ENCODE measurements at regions not wholly inside any gene's neighbourhood (a gene's known extent, or its start where the extent isn't known, plus 50 kb on each side); places are given as distances from the start of the nearest gene placed in this dataset.
"Not testable (repeated sequence)": the region's sequence is repeated elsewhere in the genome, so short reads cannot be mapped to it uniquely, and the experiment has no call there.

DNA sequence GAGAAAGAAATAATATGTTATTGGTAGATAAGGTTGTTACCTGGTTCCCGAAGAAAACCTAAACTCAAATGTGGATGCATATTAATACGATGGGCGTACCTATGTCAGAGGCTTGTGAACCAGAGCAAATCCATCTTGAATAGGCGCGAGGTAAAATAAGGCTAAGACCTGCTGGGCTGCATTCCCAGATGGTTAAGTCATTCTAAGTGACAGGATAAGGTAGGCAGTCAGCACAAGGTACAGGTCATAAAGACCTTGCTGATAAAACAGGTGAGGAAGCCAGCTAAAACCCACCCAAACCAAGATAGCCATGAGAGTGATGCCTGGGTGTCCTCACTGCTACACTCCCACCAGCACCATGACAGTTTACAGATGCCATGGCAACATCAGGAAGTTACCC lies 1400.1 kb downstream of the CDH8 start:
- DNase-seq (ENCODE audit: low read depth), result no peak
- TF ChIP-seq, protein P1, sequence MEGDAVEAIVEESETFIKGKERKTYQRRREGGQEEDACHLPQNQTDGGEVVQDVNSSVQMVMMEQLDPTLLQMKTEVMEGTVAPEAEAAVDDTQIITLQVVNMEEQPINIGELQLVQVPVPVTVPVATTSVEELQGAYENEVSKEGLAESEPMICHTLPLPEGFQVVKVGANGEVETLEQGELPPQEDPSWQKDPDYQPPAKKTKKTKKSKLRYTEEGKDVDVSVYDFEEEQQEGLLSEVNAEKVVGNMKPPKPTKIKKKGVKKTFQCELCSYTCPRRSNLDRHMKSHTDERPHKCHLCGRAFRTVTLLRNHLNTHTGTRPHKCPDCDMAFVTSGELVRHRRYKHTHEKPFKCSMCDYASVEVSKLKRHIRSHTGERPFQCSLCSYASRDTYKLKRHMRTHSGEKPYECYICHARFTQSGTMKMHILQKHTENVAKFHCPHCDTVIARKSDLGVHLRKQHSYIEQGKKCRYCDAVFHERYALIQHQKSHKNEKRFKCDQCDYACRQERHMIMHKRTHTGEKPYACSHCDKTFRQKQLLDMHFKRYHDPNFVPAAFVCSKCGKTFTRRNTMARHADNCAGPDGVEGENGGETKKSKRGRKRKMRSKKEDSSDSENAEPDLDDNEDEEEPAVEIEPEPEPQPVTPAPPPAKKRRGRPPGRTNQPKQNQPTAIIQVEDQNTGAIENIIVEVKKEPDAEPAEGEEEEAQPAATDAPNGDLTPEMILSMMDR (IDR thresholded peaks at IDR 0.05; ENCODE audit: insufficient read depth, low read depth, low read length), result no peak
- no peak overlapping the region for H3K4me3 ChIP-seq (ENCODE audit: low read depth, low read length)
- ChIA-PET POLR2A (no interaction called here), CTCF (no interaction called here)
- H3K36me3 ChIP-seq (ENCODE audit: control insufficient read depth, insufficient read depth, low read length), result no peaks in the 10 kb centered on the region
- no peaks in the 10 kb centered on the region for H3K27me3 ChIP-seq (ENCODE audit: control insufficient read depth, insufficient read depth, low read length)

DNA sequence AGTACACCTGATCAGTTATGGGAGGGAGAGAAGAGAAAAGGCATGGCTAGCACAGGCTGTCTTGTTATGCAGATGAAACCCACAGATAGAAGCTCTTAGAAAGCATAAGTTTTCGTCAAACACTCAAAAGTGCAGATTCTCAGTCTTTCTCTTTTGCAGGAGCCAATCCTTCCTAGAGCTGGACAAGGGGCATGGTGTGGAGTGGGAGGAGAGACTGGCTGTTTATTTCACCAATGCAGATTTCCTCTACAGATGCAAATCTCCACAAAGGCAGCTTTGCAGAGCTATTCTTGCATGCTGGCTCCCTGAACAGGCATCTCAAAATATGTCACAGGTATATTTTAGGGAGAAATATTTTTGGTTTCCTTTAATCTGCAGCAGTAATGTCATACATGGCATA lies 1400.7 kb downstream of the CDH8 start:
- POLR2A ChIA-PET, result no interaction called here
- CTCF ChIA-PET, result no interaction called here
- TF ChIP-seq, protein P1 (IDR thresholded peaks at IDR 0.05; ENCODE audit: insufficient read depth, low read depth, low read length), result no peak
- Histone ChIP-seq H3K36me3 (ENCODE audit: control insufficient read depth, insufficient read depth, low read length) (no peaks in the 10 kb centered on the region), H3K27me3 (ENCODE audit: control insufficient read depth, insufficient read depth, low read length) (no peaks in the 10 kb centered on the region), H3K4me3 (ENCODE audit: low read depth, low read length) (no peak overlapping the region)
- DNase-seq (ENCODE audit: low read depth), result no peak

DNA sequence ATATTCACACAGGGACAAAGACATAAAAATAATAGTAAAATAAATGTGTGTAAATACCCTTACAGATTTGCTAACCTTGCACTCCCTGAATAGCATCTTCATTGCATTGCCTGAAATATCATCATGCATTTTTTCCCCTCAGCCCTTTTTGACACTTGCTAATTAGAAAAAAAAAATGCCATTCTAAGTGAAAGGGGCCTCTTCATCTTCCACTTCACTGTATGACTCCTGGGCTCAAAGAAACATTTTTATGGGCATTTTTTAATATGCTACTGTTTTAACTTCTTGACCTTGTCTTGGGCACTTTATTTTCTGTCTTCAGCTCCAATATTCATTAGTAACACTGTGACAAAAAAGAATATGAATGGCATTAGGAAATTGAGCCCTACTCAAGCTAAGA lies 1424.4 kb downstream of the CDH8 start:
- ChIA-PET POLR2A (no interaction called here), CTCF (no interaction called here)
- no peak overlapping the region for H3K4me3 ChIP-seq (ENCODE audit: low read depth, low read length)
- H3K27me3 ChIP-seq (ENCODE audit: control insufficient read depth, insufficient read depth, low read length), result no peaks in the 10 kb centered on the region
- no peak for DNase-seq (ENCODE audit: low read depth)
- TF ChIP-seq, protein P1 (IDR thresholded peaks at IDR 0.05; ENCODE audit: insufficient read depth, low read depth, low read length), result no peak
- no peaks in the 10 kb centered on the region for H3K36me3 ChIP-seq (ENCODE audit: control insufficient read depth, insufficient read depth, low read length)

DNA sequence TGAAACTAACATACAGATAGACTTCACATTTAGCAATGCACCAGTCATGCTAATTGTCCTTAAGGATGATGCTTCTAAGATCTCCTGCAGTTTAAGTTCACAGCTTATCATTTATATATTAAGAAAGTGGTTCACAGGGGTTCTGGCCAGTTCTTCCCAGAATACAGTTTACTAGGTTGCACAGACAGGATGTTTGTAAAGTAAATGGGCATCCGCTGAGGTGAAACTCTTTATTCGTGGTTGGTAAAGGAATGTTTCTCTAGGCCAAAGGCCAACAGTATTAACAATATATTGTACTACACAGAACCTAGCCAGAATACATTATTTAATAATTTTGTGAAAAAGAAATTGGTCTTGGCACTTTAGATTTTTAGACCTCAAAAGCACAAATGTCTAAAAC lies 1427.3 kb downstream of the CDH8 start:
- DNase-seq (ENCODE audit: low read depth), result no peak
- CTCF ChIA-PET, result no interaction called here
- no peaks in the 10 kb centered on the region for H3K27me3 ChIP-seq (ENCODE audit: control insufficient read depth, insufficient read depth, low read length)
- TF ChIP-seq, protein P1 (IDR thresholded peaks at IDR 0.05; ENCODE audit: insufficient read depth, low read depth, low read length), result no peak
- POLR2A ChIA-PET, result no interaction called here
- H3K36me3 ChIP-seq (ENCODE audit: control insufficient read depth, insufficient read depth, low read length), result no peaks in the 10 kb centered on the region
- no peak overlapping the region for H3K4me3 ChIP-seq (ENCODE audit: low read depth, low read length)

DNA sequence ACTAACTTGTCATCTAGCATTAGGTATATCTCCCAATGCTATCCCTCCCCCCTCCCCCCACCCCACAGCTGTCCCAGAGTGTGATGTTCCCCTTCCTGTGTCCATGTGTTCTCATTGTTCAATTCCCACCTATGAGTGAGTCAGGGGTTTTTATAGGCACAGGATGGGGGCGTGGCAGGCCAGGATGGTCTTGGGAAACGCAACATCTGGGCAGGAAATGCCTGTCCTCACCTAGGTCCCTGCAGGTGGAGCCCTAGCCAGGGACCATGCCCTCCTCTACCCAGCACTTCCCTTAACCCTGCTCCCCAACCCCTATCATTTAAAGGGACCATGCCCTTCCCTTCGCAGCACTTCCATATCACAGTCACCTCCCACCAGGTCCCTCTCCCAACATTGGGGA lies 1430.6 kb downstream of the CDH8 start:
- H3K27me3 ChIP-seq (ENCODE audit: control insufficient read depth, insufficient read depth, low read length); CTCF ChIA-PET; POLR2A ChIA-PET; H3K4me3 ChIP-seq (ENCODE audit: low read depth, low read length); H3K36me3 ChIP-seq (ENCODE audit: control insufficient read depth, insufficient read depth, low read length); DNase-seq (ENCODE audit: low read depth): not testable (repeated sequence)

DNA sequence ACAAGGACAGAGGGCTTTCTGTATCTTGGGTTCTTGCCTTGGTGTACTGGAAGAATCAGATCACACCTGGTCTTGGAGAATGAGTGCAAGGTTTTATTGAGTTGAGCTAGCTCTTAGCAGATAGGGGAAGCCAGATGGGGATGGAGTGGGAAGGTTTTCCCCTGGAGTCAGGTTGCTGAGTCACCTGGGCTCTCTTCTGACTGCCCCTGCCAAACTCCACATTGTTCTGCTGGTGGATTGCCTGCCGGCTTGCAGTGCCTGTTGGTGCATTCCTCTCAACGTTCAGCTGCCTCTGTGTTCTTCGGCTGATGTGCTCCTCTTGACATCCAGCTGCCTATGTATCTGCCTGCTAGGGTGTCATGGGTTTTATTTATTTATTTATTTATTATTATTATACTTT lies 1431.1 kb downstream of the CDH8 start:
- Histone ChIP-seq H3K4me3 (ENCODE audit: low read depth, low read length) (no peak overlapping the region), H3K36me3 (ENCODE audit: control insufficient read depth, insufficient read depth, low read length) (no peaks in the 10 kb centered on the region), H3K27me3 (ENCODE audit: control insufficient read depth, insufficient read depth, low read length) (no peaks in the 10 kb centered on the region)
- POLR2A ChIA-PET, result no interaction called here
- TF ChIP-seq, protein P1 (IDR thresholded peaks at IDR 0.05; ENCODE audit: insufficient read depth, low read depth, low read length), result no peak
- DNase-seq (ENCODE audit: low read depth), result no peak
- CTCF ChIA-PET, result no interaction called here

Data from BJ (cell line).